Muscle of back (tissue), 3 donors: ENCODE measurements at regions not wholly inside any gene's neighbourhood (a gene's known extent, or its start where the extent isn't known, plus 50 kb on each side); places are given as distances from the start of the nearest gene placed in this dataset.

Experiments
- DNase-seq, 3 donors: peaks; one replicate each; pipeline versions ENCODE4 v3.0.0 to v3.0.0-alpha.2; 2013

GRCh38 chr10:10798102-10798863 lies 219.4 kb upstream of the CELF2 start:
- peak in 2 of 3 donors; percentile 75 to 87 for DNase-seq

DNA sequence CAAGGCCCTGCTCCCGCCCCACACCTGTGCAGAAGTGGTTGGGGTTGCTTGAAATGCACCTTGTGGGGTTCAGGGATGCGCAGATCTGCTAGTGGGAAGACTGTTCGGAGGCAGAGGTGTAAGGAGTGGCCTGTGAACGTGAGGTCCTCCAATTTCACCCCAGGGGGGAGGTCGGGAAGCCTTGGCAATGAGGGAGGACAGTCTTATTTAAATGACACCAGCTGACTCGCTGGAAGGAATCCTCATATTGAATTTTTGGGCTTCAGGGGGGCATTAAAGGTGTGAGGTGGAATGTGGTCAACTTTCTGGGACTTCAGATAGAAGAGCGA lies 218.8 kb upstream of the CELF2 start:
- no peak for DNase-seq

DNA sequence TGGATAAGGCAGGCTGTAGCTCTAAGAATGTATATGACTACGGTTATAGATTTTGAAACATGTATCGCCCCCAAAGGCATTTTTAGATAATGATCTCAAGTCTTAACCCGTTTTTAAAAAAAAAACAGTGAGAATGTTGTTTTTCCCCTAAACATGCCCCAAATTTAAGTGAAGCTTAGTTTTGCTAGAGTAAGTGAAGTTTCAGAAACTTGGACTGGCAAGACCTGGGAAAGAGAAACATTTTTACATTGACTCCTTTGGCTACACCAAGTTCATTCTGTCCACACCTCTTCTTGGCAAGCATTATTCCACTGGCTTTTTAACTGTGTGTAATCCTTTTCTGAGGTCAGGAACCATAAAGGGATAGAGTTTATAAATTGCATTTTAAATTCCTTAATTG lies 216.7 kb upstream of the CELF2 start:
- DNase-seq = peak in 1 of 3 donors; percentile 74

- peak; percentile 78 to 94 (median 87) for DNase-seq
Observed at GRCh38 chr10:10803278-10803677, 214.4 kb upstream of the CELF2 start.

- DNase-seq = no peak
Observed at GRCh38 chr10:10804061-10804460, 213.6 kb upstream of the CELF2 start.

GRCh38 chr10:10804998-10805740 lies 212.5 kb upstream of the CELF2 start:
- peak in 1 of 3 donors; percentile 90 for DNase-seq

DNA sequence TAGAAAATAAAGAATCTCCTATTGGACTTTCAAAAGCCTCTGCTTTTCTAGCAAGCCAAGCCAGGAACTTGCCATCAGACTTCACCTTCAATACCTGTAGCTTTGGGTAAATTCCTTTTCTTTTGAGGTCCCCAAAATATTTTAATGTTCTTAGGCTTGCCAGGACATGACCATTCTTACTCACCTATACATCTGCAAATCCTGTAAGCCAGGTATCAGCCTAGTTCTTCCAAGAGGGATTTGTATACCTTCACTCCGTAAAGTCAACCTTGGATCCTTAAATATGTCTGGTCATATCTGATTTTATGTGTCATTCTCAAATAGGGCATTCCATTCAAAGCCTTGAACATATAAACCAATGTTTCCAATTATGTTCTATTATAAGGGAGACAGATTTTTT lies 210.6 kb upstream of the CELF2 start:
- no peak for DNase-seq

GRCh38 chr10:10811562-10811961 lies 206.1 kb upstream of the CELF2 start:
- no peak for DNase-seq

GRCh38 chr10:10813656-10814055 lies 204.0 kb upstream of the CELF2 start:
- peak in 2 of 3 donors; percentile 84 to 92 for DNase-seq

DNA sequence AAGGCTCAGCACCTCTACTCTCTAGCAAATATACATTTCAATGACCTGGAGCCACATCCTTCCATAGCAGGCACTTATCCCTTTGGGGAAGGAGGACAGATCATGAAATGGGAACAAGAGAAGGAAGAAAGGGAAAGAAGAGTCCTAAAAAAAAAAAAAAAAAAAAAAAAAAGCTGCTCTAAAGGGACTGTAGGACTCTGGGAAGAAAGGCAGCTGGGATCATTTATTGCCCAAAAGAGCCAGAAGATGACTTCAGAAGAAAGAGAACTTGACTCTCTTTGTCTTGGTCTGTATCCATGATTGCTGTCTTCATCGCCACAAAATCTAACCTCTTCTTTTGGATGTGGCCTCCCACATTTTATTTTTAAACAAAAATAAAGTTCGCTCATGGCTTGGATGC lies 203.6 kb upstream of the CELF2 start:
- DNase-seq = no peak

GRCh38 chr10:10816447-10816846 lies 201.2 kb upstream of the CELF2 start:
- no peak for DNase-seq

DNA sequence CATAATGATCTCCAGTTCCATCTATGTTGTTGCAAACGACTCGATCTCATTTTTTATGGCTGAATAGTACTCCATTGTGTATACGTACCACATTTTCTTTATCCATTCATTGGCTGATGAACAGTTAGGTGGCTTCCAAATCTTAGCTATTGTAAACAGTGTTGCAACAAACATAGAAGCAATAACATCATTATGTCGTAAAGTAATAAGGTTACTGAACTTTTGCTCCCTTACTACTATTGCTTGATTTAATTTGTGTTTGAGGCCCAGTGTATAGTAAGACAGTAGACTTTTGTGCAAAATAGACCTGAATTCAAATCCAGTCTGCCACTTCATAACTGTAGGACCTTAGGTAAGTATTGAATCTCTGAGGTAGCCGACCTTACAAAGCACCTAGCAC lies 200.1 kb upstream of the CELF2 start:
- DNase-seq = no peak

DNA sequence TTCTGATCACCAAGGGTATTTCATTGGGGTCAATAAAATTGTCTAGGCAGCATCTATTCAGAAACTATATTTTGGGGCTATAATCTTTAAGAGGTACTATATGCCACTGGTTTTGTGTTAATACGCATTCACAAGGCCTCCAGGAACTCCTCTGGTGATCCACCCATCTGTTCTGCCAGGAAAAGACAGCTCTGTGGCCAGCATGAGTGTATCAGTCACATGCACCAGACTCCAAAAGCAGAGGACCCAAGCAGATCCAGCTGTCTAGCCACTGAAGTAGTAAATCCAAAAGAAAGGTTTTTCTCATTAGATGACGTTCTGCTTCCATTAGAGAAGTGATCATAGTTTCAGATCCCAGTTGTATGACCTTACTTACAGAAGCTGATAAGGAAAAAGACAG lies 199.6 kb upstream of the CELF2 start:
- DNase-seq = peak in 1 of 3 donors; percentile 67

DNA sequence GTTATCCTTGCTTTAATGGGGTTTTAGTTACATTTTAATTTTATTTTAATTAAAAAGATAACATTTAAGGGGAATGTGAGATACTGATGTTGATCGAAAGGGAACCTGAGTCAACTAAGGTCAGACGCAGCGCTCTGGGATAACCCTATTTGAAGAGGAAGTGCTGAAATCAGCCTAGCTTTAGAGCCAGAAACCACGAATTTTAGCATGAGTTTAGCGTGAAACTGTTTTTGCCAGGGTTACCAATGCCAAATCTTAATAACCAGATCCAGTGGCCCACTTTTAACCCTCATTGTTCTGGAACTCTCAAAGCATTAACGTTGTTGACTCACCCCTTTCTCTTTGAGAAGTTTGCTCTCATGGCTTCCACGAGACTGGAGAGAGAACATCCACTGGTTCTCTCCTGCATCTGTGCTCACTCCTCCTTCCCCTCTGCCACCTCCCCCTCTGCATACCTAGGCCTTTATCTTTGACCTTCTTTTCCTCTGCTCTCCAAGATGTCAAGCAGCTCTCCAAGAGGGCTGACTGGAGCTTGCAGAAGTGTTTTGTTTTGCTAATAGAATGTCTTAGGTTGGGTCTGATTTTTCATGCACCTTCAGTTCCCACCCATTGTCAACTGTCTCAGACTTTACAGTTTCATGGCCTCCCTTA lies 198.3 kb upstream of the CELF2 start:
- DNase-seq = no peak

- DNase-seq = no peak
Observed at GRCh38 chr10:10821926-10822325, 195.7 kb upstream of the CELF2 start.

- DNase-seq = peak; percentile 81 to 92 (median 82)
Observed at GRCh38 chr10:10824591-10825148, 193.0 kb upstream of the CELF2 start.

DNA sequence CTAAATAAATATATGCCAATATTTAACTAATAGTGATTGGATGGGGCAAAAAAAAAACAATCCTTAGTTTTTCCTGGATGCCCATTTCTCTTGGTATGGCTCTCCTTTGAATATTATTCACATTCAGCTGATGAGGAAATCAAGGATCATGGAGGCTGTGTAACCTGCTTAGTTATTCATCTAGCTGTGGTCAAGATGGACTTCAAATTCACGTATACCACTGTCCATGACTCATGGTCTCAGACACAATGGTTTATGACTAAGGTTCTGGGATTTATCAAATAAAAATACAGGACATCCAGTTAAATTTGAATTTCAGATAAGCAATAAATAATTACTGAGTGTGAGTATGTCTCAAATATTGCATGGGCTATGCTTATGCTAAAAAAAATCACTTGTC lies 191.5 kb upstream of the CELF2 start:
- no peak for DNase-seq

DNA sequence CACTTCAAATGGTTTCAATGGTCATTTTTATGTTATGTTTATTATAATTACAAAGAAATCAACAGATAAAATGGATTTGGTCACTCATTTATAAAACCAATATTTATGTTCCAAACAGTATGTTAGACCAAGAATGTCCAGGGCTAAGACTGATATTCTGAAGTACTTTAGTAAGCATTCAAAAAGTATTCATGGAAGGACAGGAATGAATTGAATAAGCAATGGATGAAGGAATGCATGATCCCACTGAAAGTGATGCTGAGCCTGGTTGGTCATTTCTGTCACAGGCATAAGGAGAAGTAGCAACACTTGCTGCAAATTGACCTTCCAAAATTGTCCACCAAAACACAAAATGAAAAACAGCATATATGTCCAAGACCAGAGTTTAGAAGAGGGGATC lies 189.0 kb upstream of the CELF2 start:
- DNase-seq = no peak

DNA sequence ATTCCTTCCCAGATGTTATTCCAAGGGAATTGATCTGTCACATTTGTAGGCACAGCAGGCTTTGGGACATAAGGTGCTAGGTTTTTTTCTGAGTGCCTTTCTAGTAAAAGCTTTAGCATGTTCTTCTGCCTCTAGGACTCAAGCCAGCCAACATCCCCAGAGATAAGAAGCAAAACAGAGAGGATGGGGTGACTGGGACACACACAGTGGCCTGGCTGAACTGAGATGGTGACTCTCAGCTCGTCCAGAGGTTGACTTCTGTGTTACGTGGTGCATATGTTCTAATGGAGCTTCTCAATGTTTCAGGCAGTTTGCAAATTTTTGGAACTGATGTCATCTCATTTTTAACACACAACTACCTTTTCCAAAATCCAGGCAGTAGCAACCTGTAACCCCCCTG lies 188.1 kb upstream of the CELF2 start:
- peak in 1 of 3 donors; percentile 72 for DNase-seq

DNA sequence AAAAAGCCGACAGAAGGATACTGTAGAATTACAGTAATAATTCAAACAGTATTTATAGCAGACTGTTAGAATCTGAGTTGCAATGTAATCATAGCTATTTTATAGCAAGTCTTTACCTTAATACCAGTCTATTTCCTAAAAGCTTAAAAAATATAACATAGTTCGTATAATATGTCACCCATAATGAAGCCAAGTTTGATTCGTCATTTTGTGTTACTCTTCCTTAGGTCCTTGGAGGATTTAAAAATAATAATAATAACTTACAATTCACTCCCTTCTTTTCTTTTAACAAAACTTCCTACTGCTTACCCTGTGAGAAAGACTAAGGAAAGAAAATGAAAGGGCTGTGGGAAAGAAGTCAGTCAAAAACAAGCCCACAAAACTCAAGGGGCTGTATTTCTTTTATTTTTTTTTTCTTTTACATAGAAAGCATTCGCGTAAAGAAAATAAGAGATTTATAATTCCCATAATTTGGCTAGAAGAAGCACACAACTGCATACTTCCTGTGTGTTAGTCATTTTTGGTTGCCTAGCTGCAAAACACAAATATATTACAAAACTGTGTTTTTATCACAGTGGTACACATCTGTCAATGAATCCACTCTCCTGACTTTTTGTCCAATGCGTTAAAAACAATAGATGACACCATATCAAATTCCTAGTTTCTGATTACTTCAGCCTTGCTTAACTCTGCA lies 187.2 kb upstream of the CELF2 start:
- DNase-seq = peak; percentile 75 to 89 (median 83)

- DNase-seq = peak; percentile 27 to 73 (median 52)
Observed at GRCh38 chr10:10831085-10831484, 186.6 kb upstream of the CELF2 start.

GRCh38 chr10:10833955-10834354 lies 183.7 kb upstream of the CELF2 start:
- no peak for DNase-seq
